OCI-LY7 (cell line): ENCODE measurements at regions not wholly inside any gene's neighbourhood (a gene's known extent, or its start where the extent isn't known, plus 50 kb on each side); places are given as distances from the start of the nearest gene placed in this dataset.
A peak's percentile ranks its signal among the peaks of the same experiment; 100 is the strongest.

Experiments
- BruUV-seq: library from RNA; stranded (reverse); fragments of 400-500 nt; replicated peaks from 2 replicates; lab custom pipeline; 2021; lab: Mats Ljungman, UMichigan
- CTCF ChIA-PET: fragments of 300-600 bp; sonication (Branson Sonifier 250); formaldehyde crosslinking; loops from one replicate; lab custom pipeline; 2022; ENCODE audit warnings: antibody characterized with exemption; ENCODE audit not compliant: unreplicated experiment; lab: Charles Lee
- POLR2A ChIA-PET: fragments of 300-600 bp; sonication (Branson Sonifier 250); formaldehyde crosslinking; loops from one replicate; lab custom pipeline; 2022; ENCODE audit warnings: antibody characterized with exemption; lab: Charles Lee
- DNase-seq: peaks from one replicate; pipeline ENCODE4 v3.0.0-alpha.2; 2015; ENCODE audit warnings: low spot score
- H2AFZ ChIP-seq: fragments of 200-600 bp; sonication (generic), shearing (Covaris generic); 2 replicates; pipeline ENCODE4 v1.6.1; 2014; ENCODE audit warnings: mild to moderate bottlenecking, antibody characterized with exemption, low read length, moderate library complexity
- H3K27ac ChIP-seq: fragments of 200-600 bp; sonication (generic); 2 replicates; pipeline ENCODE4 v1.5.1; 2014; ENCODE audit warnings: mixed run types, low read depth, mild to moderate bottlenecking, moderate library complexity, low read length, inconsistent platforms; ENCODE audit not compliant: poor library complexity, severe bottlenecking
- H3K36me3 ChIP-seq: fragments of 200-600 bp; sonication (generic); 2 replicates; pipeline ENCODE4 v1.6.1; 2014; ENCODE audit warnings: mild to moderate bottlenecking, antibody characterized with exemption, low read length, moderate library complexity, mixed read lengths; ENCODE audit not compliant: insufficient read depth
- H3K4me1 ChIP-seq: fragments of 200-600 bp; sonication (generic); 2 replicates; pipeline ENCODE4 v1.5.1; 2014; ENCODE audit warnings: mild to moderate bottlenecking, low read length; ENCODE audit not compliant: insufficient read depth, poor library complexity, severe bottlenecking
- H3K4me2 ChIP-seq: fragments of 200-600 bp; sonication (generic); 2 replicates; pipeline ENCODE4 v1.6.1; 2014; ENCODE audit warnings: mild to moderate bottlenecking, low read length
- H3K4me3 ChIP-seq: fragments of 200-600 bp; sonication (generic); 2 replicates; pipeline ENCODE4 v1.5.1; 2014; ENCODE audit warnings: mild to moderate bottlenecking, low read depth, low read length; ENCODE audit not compliant: poor library complexity, severe bottlenecking
- H3K79me2 ChIP-seq: fragments of 200-600 bp; sonication (generic); 2 replicates; pipeline ENCODE4 v1.6.1; 2016; ENCODE audit warnings: low read depth, mild to moderate bottlenecking, low read length, moderate library complexity, mixed read lengths; ENCODE audit not compliant: insufficient read depth
- H3K9me2 ChIP-seq: fragments of 200-600 bp; sonication (generic); 2 replicates; pipeline ENCODE4 v1.6.1; 2016; ENCODE audit warnings: mild to moderate bottlenecking, low read length, mixed read lengths; ENCODE audit not compliant: insufficient read depth
- H3K9me3 ChIP-seq: fragments of 200-600 bp; sonication (generic); 2 replicates; pipeline ENCODE4 v1.6.1; 2014; ENCODE audit warnings: mild to moderate bottlenecking, mixed run types, low read length, mixed read lengths
- H4K20me1 ChIP-seq: fragments of 200-600 bp; sonication (generic); 2 replicates; pipeline ENCODE4 v1.6.1; 2014; ENCODE audit warnings: mild to moderate bottlenecking, antibody characterized with exemption, low read length, moderate library complexity, mixed read lengths; ENCODE audit not compliant: insufficient read depth
- EZH2phosphoT487 ChIP-seq: fragments of 200-600 bp; sonication (generic); IDR thresholded peaks from 2 replicates; pipeline ENCODE4 v1.6.1; 2018; ENCODE audit warnings: low read depth, borderline replicate concordance, mild to moderate bottlenecking, mixed run types, antibody characterized with exemption, low read length, moderate library complexity, mixed read lengths
- intact Hi-C: fragments of 100-400 bp; cut with micrococcal nuclease; formaldehyde crosslinking; loops from one replicate; pipeline ENCODE4 v1.10.0; 2022; ENCODE audit not compliant: unreplicated experiment
- TF ChIP-seq, protein P1 (sequence below): fragments of 200-600 bp; sonication (generic); conservative IDR thresholded peaks from 2 replicates; pipeline ENCODE4 v1.5.1; 2014; ENCODE audit warnings: mild to moderate bottlenecking, antibody characterized with exemption, low read length, moderate library complexity, mixed read lengths

DNA sequence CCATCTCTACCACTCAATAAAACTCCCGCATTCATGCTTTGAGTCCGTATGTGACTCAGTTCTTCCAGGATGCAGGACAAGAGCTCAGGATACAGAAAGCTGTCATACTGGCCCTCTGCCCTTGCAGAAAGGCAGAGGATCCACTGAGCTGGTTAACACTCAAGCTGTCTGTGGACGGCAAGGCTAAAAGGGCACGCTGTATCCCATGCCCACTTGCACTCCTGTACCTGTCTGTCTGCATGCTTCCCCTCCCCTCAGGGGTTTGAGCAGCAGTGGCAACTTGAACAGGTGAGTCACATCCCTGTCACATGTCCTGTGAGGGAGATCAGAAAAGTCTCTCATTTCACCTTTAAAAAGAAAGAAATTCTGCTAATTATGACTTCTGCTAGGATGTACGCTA is 293.8 kb downstream of the HS3ST3B1 start:
- no peaks in the 10 kb centered on the region for H3K9me2 ChIP-seq
- H3K4me2 ChIP-seq, result no peak overlapping the region
- no peaks in the 10 kb centered on the region for H3K9me3 ChIP-seq
- no peaks in the 10 kb centered on the region for H3K36me3 ChIP-seq
- H4K20me1 ChIP-seq, result no peaks in the 10 kb centered on the region
- BruUV-seq, result no TSS peak
- H3K4me1 ChIP-seq, result peaks cover 51% of the 10 kb centered on the region
- H3K27ac ChIP-seq, result no peak overlapping the region
- H3K4me3 ChIP-seq, result no peak overlapping the region
- DNase-seq, result no peak
- ChIA-PET CTCF (no interaction called here), POLR2A (no interaction called here)
- intact Hi-C loops, result no loop called here
- no peak overlapping the region; the same call in 1 of the 2 replicates for H2AFZ ChIP-seq
- TF ChIP-seq, protein P1, sequence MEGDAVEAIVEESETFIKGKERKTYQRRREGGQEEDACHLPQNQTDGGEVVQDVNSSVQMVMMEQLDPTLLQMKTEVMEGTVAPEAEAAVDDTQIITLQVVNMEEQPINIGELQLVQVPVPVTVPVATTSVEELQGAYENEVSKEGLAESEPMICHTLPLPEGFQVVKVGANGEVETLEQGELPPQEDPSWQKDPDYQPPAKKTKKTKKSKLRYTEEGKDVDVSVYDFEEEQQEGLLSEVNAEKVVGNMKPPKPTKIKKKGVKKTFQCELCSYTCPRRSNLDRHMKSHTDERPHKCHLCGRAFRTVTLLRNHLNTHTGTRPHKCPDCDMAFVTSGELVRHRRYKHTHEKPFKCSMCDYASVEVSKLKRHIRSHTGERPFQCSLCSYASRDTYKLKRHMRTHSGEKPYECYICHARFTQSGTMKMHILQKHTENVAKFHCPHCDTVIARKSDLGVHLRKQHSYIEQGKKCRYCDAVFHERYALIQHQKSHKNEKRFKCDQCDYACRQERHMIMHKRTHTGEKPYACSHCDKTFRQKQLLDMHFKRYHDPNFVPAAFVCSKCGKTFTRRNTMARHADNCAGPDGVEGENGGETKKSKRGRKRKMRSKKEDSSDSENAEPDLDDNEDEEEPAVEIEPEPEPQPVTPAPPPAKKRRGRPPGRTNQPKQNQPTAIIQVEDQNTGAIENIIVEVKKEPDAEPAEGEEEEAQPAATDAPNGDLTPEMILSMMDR, result no peak
- no peak for TF ChIP-seq EZH2phosphoT487
- H3K79me2 ChIP-seq, result no peaks in the 10 kb centered on the region

GRCh38 chr17:14593956-14594355 is 293.1 kb downstream of the HS3ST3B1 start:
- intact Hi-C loops, result no loop called here
- H3K4me2 ChIP-seq, result no peak overlapping the region
- no peaks in the 10 kb centered on the region for H4K20me1 ChIP-seq
- DNase-seq, result no peak
- H3K4me1 ChIP-seq, result peaks cover 51% of the 10 kb centered on the region
- H3K27ac ChIP-seq, result no peak overlapping the region
- no peaks in the 10 kb centered on the region for H3K36me3 ChIP-seq
- H3K9me2 ChIP-seq, result no peaks in the 10 kb centered on the region
- no peak overlapping the region for H3K4me3 ChIP-seq
- no peaks in the 10 kb centered on the region for H3K79me2 ChIP-seq
- no peaks in the 10 kb centered on the region for H3K9me3 ChIP-seq
- ChIA-PET CTCF (no interaction called here), POLR2A (no interaction called here)
- BruUV-seq, result no TSS peak
- TF ChIP-seq, protein P1, result no peak
- TF ChIP-seq EZH2phosphoT487, result no peak
- peak overlapping the region; percentile 20; the same call in 1 of the 2 replicates for H2AFZ ChIP-seq

GRCh38 chr17:14590459-14591250 is 289.8 kb downstream of the HS3ST3B1 start:
- ChIA-PET POLR2A (no interaction called here), CTCF (no interaction called here)
- no peak overlapping the region for H3K4me3 ChIP-seq
- H2AFZ ChIP-seq, result peak overlapping the region; percentile 12; the same call in 1 of the 2 replicates
- no TSS peak for BruUV-seq
- peaks cover 24% of the 10 kb centered on the region for H3K4me1 ChIP-seq
- no peaks in the 10 kb centered on the region for H3K36me3 ChIP-seq
- no peak overlapping the region for H3K4me2 ChIP-seq
- H4K20me1 ChIP-seq, result no peaks in the 10 kb centered on the region
- H3K27ac ChIP-seq, result no peak overlapping the region
- intact Hi-C loops, result no loop called here
- DNase-seq, result no peak
- H3K9me3 ChIP-seq, result no peaks in the 10 kb centered on the region; the same call in 1 of the 2 replicates
- H3K79me2 ChIP-seq, result no peaks in the 10 kb centered on the region
- no peaks in the 10 kb centered on the region for H3K9me2 ChIP-seq
- TF ChIP-seq, protein P1, result no peak
- TF ChIP-seq EZH2phosphoT487, result no peak
